HFF-Myc (cell line): ENCODE measurements at regions not wholly inside any gene's neighbourhood (a gene's known extent, or its start where the extent isn't known, plus 50 kb on each side); places are given as distances from the start of the nearest gene placed in this dataset.
"Not testable (repeated sequence)": the region's sequence is repeated elsewhere in the genome, so short reads cannot be mapped to it uniquely, and the experiment has no call there.

Experiments used
- DNase-seq: peaks from one replicate; pipeline ENCODE4 v3.0.0-alpha.2; 2011; ENCODE audit warnings: low read depth; ENCODE audit errors: extremely low read depth
- H3K4me3 ChIP-seq: replicated peaks from 2 replicates; pipeline ENCODE4 v1.5.1; 2011; ENCODE audit warnings: low read depth, mild to moderate bottlenecking, control low read depth, low read length
- CTCF ChIP-seq: IDR thresholded peaks from 2 replicates; pipeline ENCODE4 v1.5.1; 2012; ENCODE audit warnings: mild to moderate bottlenecking, low read depth, low read length, control low read depth; ENCODE audit errors: missing control alignments

GRCh38 chr6:137638926-137639706, 144.9 kb upstream of the OLIG3 start:
- no peak for TF ChIP-seq CTCF
- DNase-seq: no peak
- H3K4me3 ChIP-seq: no peak overlapping the region

- no peak overlapping the region for H3K4me3 ChIP-seq
- DNase-seq: no peak
- TF ChIP-seq CTCF: no peak
Measured at GRCh38 chr6:137640086-137640485, 145.9 kb upstream of the OLIG3 start.

- DNase-seq: peak; percentile 36
- peak; percentile 67 for TF ChIP-seq CTCF
- no peak overlapping the region for H3K4me3 ChIP-seq
Measured at GRCh38 chr6:137641474-137642077, 147.4 kb upstream of the OLIG3 start.

- not testable (repeated sequence) for DNase-seq, H3K4me3 ChIP-seq
Measured at GRCh38 chr6:137643210-137643609, 149.0 kb upstream of the OLIG3 start.

DNA sequence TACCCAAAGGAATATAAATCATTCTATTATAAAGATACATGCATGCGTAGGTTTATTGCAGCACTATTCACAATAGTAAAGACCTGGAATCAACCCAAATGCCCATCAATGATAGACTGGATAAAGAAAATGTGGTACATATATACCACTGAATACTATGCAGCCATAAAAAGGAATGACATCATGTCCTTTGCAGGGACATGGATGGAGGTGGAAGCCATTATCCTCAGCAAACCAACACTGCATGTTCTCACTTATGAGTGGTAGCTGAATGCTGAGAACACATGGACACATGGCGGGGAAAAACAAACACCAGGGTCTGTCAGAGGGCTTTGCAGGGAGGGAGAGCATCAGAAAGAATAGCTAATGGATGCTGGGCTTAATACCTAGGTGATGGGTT, 149.4 kb upstream of the OLIG3 start:
- not testable (repeated sequence) for DNase-seq, H3K4me3 ChIP-seq

DNA sequence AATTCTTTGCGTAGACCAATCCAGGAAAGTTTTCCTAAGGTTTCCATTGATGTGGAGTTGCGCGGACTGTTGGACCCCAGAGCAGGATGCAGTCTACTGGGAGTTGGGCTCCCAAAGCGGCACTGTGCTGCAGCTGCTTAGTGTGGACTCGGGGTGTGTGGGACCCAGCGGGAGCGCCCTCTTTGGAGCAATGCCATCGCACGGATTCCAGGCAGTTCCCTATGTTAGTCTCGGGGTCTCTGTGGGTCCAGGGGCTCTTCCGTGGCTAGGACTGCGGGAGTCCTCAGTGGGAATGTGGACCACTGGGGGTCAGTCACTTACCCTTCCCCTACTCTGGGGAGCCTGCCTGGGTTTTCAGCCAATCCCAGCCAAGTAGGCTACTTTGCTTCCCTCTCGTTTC, 151.7 kb upstream of the OLIG3 start:
- no peak for TF ChIP-seq CTCF
- DNase-seq: no peak
- no peak overlapping the region for H3K4me3 ChIP-seq

GRCh38 chr6:137646484-137646883, 152.3 kb upstream of the OLIG3 start:
- H3K4me3 ChIP-seq: no peak overlapping the region
- no peak for TF ChIP-seq CTCF
- no peak for DNase-seq

- no peak overlapping the region for H3K4me3 ChIP-seq
- no peak for TF ChIP-seq CTCF
- DNase-seq: no peak
Measured at GRCh38 chr6:137647762-137648447, 153.7 kb upstream of the OLIG3 start.
